SK-N-SH (cell line): ENCODE measurements at regions not wholly inside any gene's neighbourhood (a gene's known extent, or its start where the extent isn't known, plus 50 kb on each side); places are given as distances from the start of the nearest gene placed in this dataset.

Source experiments
- CTCF ChIA-PET: fragments of 300-600, 350-600 bp; formaldehyde crosslinking; extraction: SDS; loops from one replicate; lab custom pipeline; 2021; lab: Yijun Ruan, JAX
- POLR2A ChIA-PET: fragments of 350-600 bp; sonication (Branson Sonifier 250); formaldehyde crosslinking; extraction: SDS; loops from one replicate; lab custom pipeline; 2020; ENCODE audit warnings: antibody characterized with exemption, inconsistent platforms; lab: Yijun Ruan, JAX
- DNase-seq: peaks from one replicate; pipeline ENCODE4 v3.0.0; 2012
- H2AFZ ChIP-seq: fragments of 200-600 bp; sonication (generic); 2 replicates; pipeline ENCODE4 v1.8.1; 2016; ENCODE audit warnings: antibody characterized with exemption, mild to moderate bottlenecking, low read depth
- H3F3A ChIP-seq: fragments of 200-600 bp; sonication (generic); replicated peaks from 2 replicates; pipeline ENCODE3; 2016; ENCODE audit warnings: antibody characterized with exemption, mild to moderate bottlenecking; ENCODE audit not compliant: insufficient read depth
- H3K27ac ChIP-seq, 2 experiments: fragments of 200-500 bp in 1 of 2; fragments of 200-600 bp in 1 of 2; sonication (Bioruptor generic) in 1 of 2; sonication (generic), shearing (Covaris generic) in 1 of 2; 2 replicates each; pipeline versions ENCODE4 v1.5.1 to v1.6.1; 2014 to 2016; ENCODE audit warnings: low read depth in 2 of 2, inconsistent platforms in 1 of 2, low read length in 1 of 2, mild to moderate bottlenecking in 1 of 2, mixed read lengths in 1 of 2
- H3K27me3 ChIP-seq: fragments of 200-600 bp; sonication (generic), shearing (Covaris generic); 2 replicates; pipeline ENCODE4 v1.6.1; 2016; ENCODE audit warnings: mixed run types; ENCODE audit not compliant: insufficient read depth
- H3K36me3 ChIP-seq, 2 experiments: fragments of 200-500 bp in 1 of 2; fragments of 200-600 bp in 1 of 2; sonication (Bioruptor generic) in 1 of 2; sonication (generic) in 1 of 2; replicated peaks in 1 of 2; 2 replicates each; pipeline versions ENCODE3 to v1.5.1; 2014 to 2016; ENCODE audit warnings: low read length in 1 of 2, mild to moderate bottlenecking in 1 of 2; ENCODE audit not compliant: insufficient read depth in 2 of 2, control insufficient read depth in 1 of 2
- H3K4me1 ChIP-seq, 2 experiments: fragments of 200-500 bp in 1 of 2; fragments of 200-600 bp in 1 of 2; sonication (Bioruptor generic) in 1 of 2; sonication (generic), shearing (Covaris generic) in 1 of 2; 2 replicates each; pipeline versions ENCODE4 v1.5.1 to v1.6.1; 2014 to 2016; ENCODE audit warnings: low read depth in 1 of 2, low read length in 1 of 2, mixed run types in 1 of 2; ENCODE audit not compliant: insufficient read depth in 2 of 2, control insufficient read depth in 1 of 2
- H3K4me2 ChIP-seq: fragments of 200-600 bp; sonication (generic), shearing (Covaris generic); 2 replicates; pipeline ENCODE4 v1.6.1; 2017; ENCODE audit warnings: mixed run types
- H3K4me3 ChIP-seq, 2 experiments: fragments of 200-500 bp in 1 of 2; fragments of 200-600 bp in 1 of 2; sonication (Bioruptor generic) in 1 of 2; sonication (generic), shearing (Covaris generic) in 1 of 2; 2 replicates each; pipeline versions ENCODE4 v1.5.1 to v1.8.1; 2014 to 2016; ENCODE audit warnings: low read depth in 2 of 2, inconsistent platforms in 1 of 2, low read length in 1 of 2, mild to moderate bottlenecking in 1 of 2, mixed read lengths in 1 of 2, moderate library complexity in 1 of 2
- H3K79me2 ChIP-seq: fragments of 200-600 bp; sonication (generic); 2 replicates; pipeline ENCODE4 v1.8.1; 2017; ENCODE audit warnings: mild to moderate bottlenecking; ENCODE audit not compliant: insufficient read depth
- H3K9ac ChIP-seq: fragments of 200-600 bp; sonication (generic); 2 replicates; pipeline ENCODE4 v1.6.1; 2017; ENCODE audit warnings: mixed run types
- H3K9me2 ChIP-seq: fragments of 200-600 bp; sonication (generic); 2 replicates; pipeline ENCODE4 v1.6.1; 2017; ENCODE audit warnings: mixed run types
- H3K9me3 ChIP-seq: fragments of 200-600 bp; sonication (generic); 2 replicates; pipeline ENCODE4 v1.6.1; 2017; ENCODE audit warnings: mixed run types, mild to moderate bottlenecking, moderate library complexity
- H4K20me1 ChIP-seq: fragments of 200-600 bp; sonication (generic); 2 replicates; pipeline ENCODE4 v1.6.1; 2017; ENCODE audit warnings: mild to moderate bottlenecking, mixed run types; ENCODE audit not compliant: insufficient read depth
- CHD2 ChIP-seq: fragments of 150-350 bp; IDR thresholded peaks from 2 replicates; pipeline ENCODE4 v1.6.1; 2018; ENCODE audit warnings: low read length; ENCODE audit not compliant: partially characterized antibody
- CTCF ChIP-seq: fragments of 200-600 bp; sonication (generic); IDR thresholded peaks from 2 replicates; pipeline ENCODE4 v1.6.1; 2017; ENCODE audit warnings: antibody characterized with exemption, mild to moderate bottlenecking, moderate library complexity
- ELF1 ChIP-seq: IDR thresholded peaks from 2 replicates; pipeline ENCODE4 v1.4.0; 2012
- FOXJ3 ChIP-seq: sonication (generic); formaldehyde crosslinking; IDR thresholded peaks from 2 replicates; pipeline ENCODE4 v1.5.1; 2020; ENCODE audit warnings: mild to moderate bottlenecking, missing genetic modification reagents
- FOXM1 ChIP-seq: IDR thresholded peaks from 2 replicates; pipeline ENCODE4 v1.4.0; 2012; ENCODE audit warnings: low read depth, mild to moderate bottlenecking
- JUND ChIP-seq: IDR thresholded peaks from 2 replicates; pipeline ENCODE4 v1.4.0; 2012
- RAD21 ChIP-seq: IDR thresholded peaks from 2 replicates; pipeline ENCODE4 v1.6.1; 2012; ENCODE audit warnings: mild to moderate bottlenecking, low read length
- RXRA ChIP-seq: IDR thresholded peaks from 2 replicates; pipeline ENCODE4 v1.4.0; 2012; ENCODE audit warnings: low read depth, mild to moderate bottlenecking, borderline replicate concordance
- TCF12 ChIP-seq: IDR thresholded peaks from 2 replicates; pipeline ENCODE4 v1.4.0; 2012
- USF1 ChIP-seq: IDR thresholded peaks from 2 replicates; pipeline ENCODE4 v1.4.0; 2012; ENCODE audit warnings: low read depth, borderline replicate concordance
- WGBS: methylation state at CpG from one replicate; pipeline ENCODE4 v1.1.6; 2017; ENCODE audit warnings: low lambda C conversion rate; 5-methylcytosine and 5-hydroxymethylcytosine counted together
- TF ChIP-seq, protein P1 (sequence below): IDR thresholded peaks from 2 replicates; pipeline ENCODE4 v1.4.0; 2012; ENCODE audit warnings: low read depth, borderline replicate concordance

DNA sequence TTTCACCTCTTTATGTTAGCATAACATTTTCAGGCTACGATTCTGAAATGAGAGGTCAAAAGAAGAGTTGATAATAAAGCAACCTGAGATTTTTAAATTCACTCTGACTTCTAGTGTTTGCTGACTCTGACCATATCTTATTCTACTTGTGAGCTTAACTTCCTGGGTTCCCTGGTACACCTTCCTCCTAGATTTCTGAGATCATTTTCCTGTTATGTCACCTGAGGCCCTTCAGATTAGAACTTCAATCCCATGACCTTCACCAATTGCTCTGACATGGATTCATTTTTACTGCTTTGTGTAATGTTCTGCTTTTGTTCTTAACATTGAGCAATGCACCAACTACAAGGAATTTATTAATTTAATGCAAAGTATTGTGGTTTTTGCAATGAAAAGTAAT lies 542.9 kb upstream of the FLRT2 start:
- H3K4me1 ChIP-seq = no peaks in the 10 kb centered on the region
- CTCF ChIA-PET = no interaction called here
- no peaks in the 10 kb centered on the region for H3F3A ChIP-seq
- no peaks in the 10 kb centered on the region for H4K20me1 ChIP-seq
- WGBS = 4% methylated on average over 1 of the region's 1 CpG
- H2AFZ ChIP-seq = no peak overlapping the region
- no peaks in the 10 kb centered on the region for H3K27me3 ChIP-seq
- no peaks in the 10 kb centered on the region for H3K36me3 ChIP-seq
- TF ChIP-seq FOXJ3 (CRISPR knock-in tag) = no peak
- H3K4me2 ChIP-seq = no peak overlapping the region
- H3K4me3 ChIP-seq = no peak overlapping the region
- DNase-seq = no peak
- H3K9me3 ChIP-seq = no peaks in the 10 kb centered on the region
- H3K9ac ChIP-seq = no peak overlapping the region
- H3K27ac ChIP-seq = no peak overlapping the region
- POLR2A ChIA-PET = no interaction called here
- H3K79me2 ChIP-seq = no peaks in the 10 kb centered on the region
- no peaks in the 10 kb centered on the region for H3K9me2 ChIP-seq

DNA sequence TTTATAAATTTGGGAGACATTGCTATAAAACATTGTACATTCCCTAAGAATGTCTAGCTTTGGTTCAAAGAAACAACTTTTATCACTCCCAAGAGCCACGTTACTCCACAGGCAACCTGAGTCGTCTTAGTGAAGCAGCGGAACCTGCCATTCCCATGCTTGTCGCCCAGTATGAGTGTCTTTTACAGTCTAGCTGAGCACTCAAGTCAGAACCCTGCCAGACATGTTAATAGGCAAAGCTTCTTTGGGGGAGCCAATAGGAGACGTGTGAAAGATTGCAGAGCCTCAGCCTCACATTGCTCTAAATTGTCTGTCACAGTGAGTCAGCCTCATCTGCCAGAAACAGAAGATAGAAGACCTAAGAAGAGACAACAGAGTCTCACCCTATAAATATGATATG lies 541.6 kb upstream of the FLRT2 start:
- H4K20me1 ChIP-seq = no peaks in the 10 kb centered on the region
- H3F3A ChIP-seq = no peaks in the 10 kb centered on the region
- no peaks in the 10 kb centered on the region for H3K9me2 ChIP-seq
- no peak overlapping the region for H2AFZ ChIP-seq
- no peak for TF ChIP-seq FOXM1
- no peak for TF ChIP-seq JUND
- TF ChIP-seq ELF1 = no peak
- no peak for TF ChIP-seq RXRA
- TF ChIP-seq, protein P1, sequence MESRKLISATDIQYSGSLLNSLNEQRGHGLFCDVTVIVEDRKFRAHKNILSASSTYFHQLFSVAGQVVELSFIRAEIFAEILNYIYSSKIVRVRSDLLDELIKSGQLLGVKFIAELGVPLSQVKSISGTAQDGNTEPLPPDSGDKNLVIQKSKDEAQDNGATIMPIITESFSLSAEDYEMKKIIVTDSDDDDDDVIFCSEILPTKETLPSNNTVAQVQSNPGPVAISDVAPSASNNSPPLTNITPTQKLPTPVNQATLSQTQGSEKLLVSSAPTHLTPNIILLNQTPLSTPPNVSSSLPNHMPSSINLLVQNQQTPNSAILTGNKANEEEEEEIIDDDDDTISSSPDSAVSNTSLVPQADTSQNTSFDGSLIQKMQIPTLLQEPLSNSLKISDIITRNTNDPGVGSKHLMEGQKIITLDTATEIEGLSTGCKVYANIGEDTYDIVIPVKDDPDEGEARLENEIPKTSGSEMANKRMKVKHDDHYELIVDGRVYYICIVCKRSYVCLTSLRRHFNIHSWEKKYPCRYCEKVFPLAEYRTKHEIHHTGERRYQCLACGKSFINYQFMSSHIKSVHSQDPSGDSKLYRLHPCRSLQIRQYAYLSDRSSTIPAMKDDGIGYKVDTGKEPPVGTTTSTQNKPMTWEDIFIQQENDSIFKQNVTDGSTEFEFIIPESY = no peak
- TF ChIP-seq RAD21 = no peak
- TF ChIP-seq FOXJ3 (CRISPR knock-in tag) = no peak
- TF ChIP-seq USF1 = no peak
- TF ChIP-seq CHD2 = no peak
- TF ChIP-seq CTCF = no peak
- TF ChIP-seq TCF12 = no peak
- TF ChIP-seq, all 33 proteins: peak for 0
- H3K79me2 ChIP-seq = no peaks in the 10 kb centered on the region
- no peaks in the 10 kb centered on the region for H3K36me3 ChIP-seq
- H3K4me3 ChIP-seq = no peak overlapping the region
- no peak overlapping the region for H3K27ac ChIP-seq
- ChIA-PET CTCF (no interaction called here), POLR2A (no interaction called here)
- no peaks in the 10 kb centered on the region for H3K9me3 ChIP-seq
- no peak overlapping the region for H3K4me2 ChIP-seq
- H3K9ac ChIP-seq = no peak overlapping the region
- H3K27me3 ChIP-seq = no peaks in the 10 kb centered on the region
- H3K4me1 ChIP-seq = no peaks in the 10 kb centered on the region
- WGBS = 10% methylated on average over 5 of the region's 5 CpGs
- no peak for DNase-seq
